ENCODE measurements at regions not wholly inside any gene's neighbourhood (a gene's known extent, or its start where the extent isn't known, plus 50 kb on each side); places are given as distances from the start of the nearest gene placed in this dataset.

DNA sequence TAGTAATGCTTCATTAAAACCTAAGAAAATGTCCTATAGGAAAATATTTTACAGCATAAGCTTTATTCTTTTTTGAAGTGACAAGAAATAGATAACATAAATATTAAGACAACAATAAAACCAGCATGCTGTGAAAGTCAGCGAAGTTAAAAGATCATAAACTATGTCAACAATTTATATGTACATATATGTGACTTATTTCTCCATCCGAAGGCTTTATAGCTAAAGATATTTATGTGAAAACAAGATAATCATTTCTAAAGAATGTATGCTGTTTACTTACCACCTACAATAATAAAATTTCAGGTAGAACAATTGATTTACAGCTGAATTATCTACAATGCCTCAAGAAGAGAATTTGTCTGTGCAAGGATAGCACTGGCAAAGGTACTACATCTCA is 283.4 kb downstream of the CRPPA start:
- no peak for DNase-seq (ENCODE audit: low read depth in 2 of 2)

DNA sequence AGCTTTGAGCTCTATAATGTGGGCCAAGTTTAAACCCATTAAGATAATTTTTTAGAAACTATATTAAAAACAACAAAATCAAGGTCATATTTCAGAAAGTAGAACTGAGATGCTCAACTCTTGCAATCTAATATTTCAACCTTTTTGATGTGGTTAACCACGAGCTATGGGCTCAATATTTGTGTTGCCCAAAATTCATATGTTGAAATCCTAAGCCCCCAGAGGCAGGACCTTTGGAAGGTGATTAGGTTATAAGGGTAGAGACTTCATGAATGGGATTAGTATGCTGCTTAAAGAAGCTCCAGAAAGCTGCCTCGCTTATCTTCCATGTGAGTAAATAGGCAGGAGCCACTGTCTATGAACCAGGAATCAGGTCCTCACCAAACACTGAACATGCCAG is 284.4 kb downstream of the CRPPA start:
- DNase-seq (ENCODE audit: low read depth in 2 of 2), result no peak

DNA sequence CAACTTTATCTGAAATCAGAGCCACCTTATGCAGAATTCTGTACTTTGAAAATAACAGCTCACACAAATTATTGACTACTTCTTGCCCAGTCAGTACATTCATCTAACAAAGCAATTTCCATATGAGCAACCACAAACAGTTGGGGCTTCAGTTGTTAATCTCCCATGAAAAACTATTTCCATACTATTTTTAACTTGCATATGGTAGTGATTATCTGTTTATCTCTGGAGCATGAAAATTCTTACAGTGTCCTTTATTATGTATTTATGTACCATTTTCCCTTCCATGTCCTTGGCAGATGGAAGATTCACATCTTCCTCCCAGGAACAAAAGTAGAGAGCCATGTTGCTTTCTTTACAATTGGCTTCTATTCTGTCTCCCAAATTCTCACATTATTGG is 285.7 kb downstream of the CRPPA start:
- peak; percentile 57 to 61 for DNase-seq (ENCODE audit: low read depth in 2 of 2)

DNA sequence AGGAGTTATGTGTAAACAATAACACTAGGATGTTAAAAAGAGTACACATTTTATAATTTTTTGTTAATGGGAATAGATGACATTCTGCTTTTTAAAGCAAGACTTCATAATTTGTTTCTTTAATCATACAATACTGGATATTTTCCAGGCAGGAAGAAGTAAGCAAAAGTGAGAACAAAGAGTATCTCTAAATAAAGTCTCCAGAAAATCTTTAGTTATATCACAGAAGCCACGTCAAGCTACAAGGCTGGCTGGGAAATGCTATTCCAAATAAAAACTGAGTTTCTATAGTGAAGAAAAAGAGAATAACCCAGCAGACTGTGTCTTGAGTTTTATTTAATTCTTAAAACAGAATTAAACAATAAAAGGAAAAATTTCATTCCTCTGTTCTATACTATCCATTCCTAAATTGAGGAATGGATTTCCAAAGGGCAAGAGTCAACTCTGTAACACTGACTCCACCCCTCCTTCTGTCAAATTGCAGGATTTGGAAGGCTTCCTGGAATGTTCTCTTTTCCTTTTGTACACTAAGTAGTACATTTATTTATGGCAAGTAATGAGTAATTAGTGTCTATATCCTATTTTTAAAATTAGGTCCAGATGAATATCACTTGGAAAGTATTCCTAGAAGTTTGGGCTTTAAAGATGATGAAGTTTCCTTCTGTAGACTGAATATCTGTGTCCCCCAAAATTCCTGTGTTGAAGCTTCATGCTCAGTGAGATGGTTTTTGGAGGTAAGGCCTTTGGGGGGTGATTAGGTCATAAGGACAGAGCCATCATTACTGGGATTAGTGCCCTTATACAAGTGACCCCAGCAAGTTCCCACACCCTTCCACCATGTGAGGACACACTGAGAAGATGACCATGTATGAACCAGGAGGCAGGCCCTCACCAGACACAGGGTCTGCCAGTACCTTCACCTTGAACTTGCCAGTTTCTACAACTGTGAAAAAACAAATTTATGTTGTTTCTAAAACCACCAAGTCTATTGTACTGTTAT is 290.9 kb downstream of the CRPPA start:
- peak; percentile 53 to 65 for DNase-seq (ENCODE audit: low read depth in 2 of 2)

DNA sequence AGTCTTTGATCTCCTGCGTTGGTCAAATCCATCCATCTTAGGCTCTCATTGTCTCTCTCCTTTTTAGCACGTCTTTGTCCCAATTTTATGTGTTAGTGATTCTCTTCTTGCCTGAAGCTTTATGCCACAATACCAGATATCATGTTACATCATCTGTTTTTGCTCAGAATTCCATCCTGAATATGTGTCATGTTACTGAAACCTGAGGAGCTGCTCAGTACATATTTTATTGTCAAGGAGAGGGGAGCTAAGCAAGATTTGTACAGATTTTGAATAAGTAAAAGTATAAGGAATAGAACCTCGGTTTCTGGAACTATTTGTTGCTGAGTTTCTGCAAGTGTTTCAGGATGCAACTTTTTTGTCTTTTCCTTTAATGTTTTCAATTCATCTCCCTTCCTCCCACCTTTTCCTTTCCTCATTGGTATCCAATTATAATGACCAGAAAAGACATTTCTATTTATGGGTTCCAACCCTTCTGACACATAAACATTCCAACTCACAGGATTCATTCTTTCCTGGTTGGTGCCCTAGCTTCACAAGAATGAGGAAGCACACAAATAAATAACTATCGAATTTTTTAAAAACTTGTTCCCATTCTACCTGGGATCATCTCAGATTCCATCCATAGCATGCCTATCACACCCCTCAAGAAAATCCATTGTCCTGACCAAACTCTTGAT is 291.8 kb downstream of the CRPPA start:
- peak; percentile 73 to 75 for DNase-seq (ENCODE audit: low read depth in 2 of 2)

DNA sequence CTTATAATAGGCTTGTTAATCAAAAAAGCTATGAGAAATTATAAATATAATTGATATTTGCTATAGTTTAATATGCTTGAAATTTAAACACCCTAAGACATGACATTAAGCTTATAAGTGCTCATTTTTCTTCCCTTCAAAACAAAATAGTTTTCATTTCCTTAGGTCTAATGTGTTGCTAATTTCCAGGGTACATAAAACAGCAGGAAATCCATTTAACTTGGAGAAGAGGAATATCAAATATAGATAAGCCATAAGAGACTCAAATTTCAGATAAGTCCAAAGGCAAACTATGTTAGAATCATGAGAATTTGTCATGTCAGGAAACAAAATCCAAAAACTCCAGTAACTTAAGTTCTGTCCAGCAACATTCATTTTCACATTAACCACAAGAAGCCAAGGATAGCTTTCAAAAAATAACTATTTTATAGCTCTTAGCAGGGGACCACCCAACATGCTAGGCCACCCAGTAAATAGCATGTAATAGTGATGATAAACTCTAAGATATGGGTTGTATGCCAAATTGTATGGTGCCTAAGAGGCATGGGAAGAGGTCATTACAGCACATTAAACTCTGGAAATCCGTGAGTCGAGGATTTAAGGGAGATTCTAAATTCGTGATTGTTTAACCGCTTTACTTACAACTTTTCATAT is 298.1 kb downstream of the CRPPA start:
- no peak for DNase-seq (ENCODE audit: low read depth in 2 of 2)

DNA sequence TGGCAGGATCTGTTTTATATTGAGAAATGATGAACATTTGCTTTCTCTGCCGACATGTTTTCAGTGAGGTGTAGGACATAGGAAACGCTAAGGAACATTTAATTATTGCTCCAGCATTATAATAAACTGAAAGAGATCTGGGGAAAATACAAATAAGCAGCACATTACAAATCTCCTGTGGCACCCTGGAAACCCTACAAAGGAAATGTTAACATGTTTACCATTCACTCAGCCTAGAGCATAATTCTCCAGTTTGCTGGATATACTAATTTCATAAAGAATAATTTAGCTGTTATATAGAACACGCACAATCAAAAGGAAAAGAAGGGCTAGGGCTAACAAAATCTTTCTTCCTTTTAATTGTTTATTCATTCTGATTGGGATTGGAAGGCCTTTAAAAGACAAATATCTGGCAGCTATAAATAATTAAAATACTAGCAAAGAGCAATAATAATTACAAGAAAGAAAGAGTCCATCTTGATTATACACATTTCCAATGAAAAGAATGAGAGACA is 299.4 kb downstream of the CRPPA start:
- no peak for DNase-seq (ENCODE audit: low read depth in 2 of 2)

DNA sequence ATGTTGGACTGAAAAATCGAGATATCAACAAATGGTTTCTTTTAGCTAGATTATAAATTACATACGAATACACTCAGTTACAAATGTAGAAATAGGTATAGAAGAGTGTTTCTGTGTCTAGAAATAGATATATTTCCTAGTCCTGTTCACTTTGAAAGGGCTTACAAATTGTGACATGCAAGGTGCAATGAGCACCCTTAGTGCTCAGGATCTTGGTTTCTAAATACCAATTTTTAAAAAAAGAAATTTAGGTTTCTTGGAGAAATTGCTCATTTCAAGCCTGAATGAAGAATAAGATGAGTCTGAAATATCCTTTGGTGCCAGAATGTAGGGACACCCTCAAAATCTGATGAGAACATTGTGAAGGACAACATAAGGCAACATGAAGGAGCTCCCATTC is 306.0 kb downstream of the CRPPA start:
- DNase-seq (ENCODE audit: low read depth in 2 of 2), result no peak

DNA sequence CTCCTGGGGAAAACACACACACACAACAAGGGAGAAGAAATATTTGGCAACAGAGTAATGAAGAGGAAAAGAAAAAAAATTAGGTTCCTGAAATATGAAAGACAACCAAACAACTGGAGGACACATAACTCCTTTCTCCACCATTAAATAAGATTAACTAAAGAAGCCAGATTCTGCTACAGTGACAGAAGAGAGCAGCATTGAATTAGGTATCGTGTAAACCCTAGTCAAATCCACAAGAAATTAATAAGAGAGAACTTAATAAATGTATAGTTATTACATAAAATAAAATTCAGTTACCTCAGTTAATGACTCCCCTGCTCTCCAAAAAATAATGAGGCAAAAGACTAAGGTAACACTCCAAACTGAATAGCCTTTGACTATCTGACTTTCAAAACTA is 306.7 kb downstream of the CRPPA start:
- no peak for DNase-seq (ENCODE audit: low read depth in 2 of 2)

DNA sequence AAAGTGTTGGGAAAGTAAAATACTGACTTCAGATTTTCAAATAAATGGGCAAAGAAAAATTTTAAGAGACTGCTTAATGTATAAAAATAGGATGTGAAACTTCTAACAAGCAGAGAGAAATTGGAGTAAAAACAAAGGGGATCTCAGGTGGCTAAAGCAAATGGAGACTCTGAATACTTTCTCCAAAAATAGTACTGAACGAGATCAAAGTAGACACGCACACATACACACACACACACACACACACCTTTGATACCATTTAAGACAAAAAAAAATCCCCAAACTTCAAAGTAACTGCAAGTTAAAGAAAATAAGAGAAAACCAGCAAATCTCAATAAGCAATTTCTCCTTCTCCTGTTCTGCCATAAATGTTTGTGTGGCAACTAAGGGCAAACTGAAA is 307.3 kb downstream of the CRPPA start:
- no peak for DNase-seq (ENCODE audit: low read depth in 2 of 2)

DNA sequence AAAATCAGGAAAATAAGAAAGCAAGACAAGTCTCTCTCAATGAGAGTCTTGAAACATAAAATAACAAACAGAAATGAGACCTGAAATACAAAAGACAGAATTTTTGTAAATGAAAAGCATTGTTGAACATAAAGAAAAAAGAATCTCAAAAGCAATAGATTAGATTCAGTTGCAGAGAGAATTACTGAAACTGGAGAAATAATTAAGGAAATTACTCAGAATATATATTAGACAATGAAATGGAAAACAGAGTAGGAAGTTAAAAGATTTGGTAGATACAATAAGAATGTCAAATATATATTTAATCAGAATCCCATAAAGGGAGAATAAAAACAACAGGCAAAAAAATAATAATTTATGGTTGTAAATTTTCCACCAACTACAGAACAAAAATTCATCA is 308.3 kb downstream of the CRPPA start:
- DNase-seq (ENCODE audit: low read depth in 2 of 2), result no peak

DNA sequence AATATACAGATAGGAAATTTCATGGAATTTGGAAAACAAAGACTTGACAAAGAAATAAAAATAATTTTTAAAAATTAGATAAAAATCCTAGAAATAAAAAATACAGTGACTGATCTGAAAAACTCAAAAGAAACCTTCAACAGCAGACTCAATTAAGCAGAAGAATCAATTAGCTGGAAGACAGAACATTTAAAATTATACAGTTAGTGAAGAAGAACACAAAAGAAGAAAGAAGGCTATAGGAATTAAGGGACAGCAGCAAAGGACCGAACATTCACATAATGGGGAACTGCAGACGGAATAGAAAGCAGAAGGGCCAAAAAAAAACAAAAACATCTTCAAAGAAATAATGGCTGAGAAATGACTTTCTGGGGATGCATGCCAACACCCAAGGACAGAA is 314.5 kb downstream of the CRPPA start:
- no peak for DNase-seq (ENCODE audit: low read depth in 2 of 2)

DNA sequence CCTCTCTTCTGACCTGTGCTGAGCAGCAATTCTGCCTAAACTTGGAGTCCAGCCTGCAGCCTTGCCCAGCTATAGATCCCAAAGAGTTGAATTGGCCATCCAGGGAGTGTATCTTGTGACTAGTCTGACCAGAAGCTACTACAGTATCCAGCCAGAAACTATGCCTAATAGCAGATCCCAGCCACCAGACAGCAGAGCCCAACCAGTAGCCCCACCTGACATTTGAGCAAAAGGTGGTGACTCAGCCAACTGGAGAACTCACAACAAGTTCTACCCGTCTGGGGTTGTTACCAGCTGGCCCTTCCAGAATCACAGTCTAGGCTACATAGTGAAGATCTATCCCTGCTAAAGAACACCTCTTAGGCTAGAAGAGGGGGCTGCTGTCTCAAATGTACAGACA is 315.0 kb downstream of the CRPPA start:
- no peak for DNase-seq (ENCODE audit: low read depth in 2 of 2)

DNA sequence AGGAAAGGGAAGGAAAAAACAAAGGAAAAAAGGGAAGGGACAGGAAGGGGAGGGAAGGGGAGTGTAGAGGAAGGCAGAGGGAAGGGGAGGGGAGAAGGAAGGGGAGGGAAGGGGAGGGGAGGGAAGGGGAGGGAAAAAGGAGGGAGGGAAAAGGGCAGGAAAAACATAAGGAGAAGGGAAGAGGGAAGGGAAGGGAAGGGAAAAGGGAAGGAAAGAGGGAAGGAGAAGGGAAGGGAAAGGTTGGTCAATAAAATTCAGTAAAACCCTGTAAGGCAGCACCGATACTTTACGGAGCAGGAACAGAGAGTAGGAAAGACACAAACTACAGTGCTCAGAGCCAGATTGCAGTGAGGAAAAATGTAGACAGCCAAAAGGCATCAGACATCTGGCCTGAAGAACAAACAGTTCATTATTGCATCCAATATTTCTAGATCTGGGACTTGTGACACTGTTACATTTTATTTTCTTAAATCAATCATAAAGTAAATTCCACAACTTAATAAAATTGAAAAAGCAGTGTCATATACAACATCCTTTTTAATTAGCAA is 322.0 kb downstream of the CRPPA start:
- DNase-seq (ENCODE audit: low read depth in 2 of 2), result no peak

DNA sequence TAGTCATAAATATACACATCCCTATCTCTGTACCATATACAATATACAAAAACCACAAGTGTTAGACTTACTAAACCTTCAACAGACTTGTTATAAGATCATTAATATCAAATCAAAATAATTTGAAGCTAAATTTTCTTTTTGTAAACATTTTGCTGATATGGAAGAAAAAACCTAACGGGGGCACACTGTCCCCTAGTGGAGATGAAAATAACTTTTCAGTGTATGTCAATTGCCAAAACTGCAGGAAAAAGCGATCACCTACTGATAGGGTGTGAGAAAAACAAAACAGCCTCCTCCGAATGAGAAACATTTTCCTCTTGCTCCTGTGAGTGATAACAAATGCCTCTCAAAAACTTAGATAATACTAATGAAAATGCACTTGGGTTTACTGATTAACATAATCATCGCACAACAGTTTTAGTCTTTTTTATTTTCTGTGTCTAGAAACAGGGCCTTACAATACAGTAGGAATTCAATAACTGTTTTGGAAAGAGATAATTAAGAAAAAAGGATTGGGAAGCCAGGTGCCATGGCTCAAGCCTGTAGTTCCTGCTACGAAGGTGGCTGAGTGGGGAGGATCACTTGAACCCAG is 322.7 kb downstream of the CRPPA start:
- DNase-seq (ENCODE audit: low read depth in 2 of 2), result no peak

DNA sequence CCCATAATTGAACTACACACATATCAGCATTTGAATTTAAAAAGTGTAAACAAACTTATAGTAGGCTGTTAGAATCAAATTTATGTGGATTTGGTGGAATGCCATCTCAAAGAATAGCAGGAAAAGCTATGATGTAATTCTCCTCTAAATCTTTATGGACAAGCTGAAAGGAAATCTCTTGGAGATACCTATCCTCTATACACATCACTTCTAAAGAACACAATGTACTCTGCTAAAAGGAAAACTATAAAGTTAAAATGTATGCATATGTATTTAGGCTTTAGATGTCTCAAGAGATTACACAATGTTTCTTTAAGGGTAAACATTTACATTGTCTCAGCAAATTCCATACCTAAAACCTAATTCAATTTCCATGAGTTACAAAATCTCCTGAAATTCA is 323.3 kb downstream of the CRPPA start:
- DNase-seq (ENCODE audit: low read depth in 2 of 2), result no peak

DNA sequence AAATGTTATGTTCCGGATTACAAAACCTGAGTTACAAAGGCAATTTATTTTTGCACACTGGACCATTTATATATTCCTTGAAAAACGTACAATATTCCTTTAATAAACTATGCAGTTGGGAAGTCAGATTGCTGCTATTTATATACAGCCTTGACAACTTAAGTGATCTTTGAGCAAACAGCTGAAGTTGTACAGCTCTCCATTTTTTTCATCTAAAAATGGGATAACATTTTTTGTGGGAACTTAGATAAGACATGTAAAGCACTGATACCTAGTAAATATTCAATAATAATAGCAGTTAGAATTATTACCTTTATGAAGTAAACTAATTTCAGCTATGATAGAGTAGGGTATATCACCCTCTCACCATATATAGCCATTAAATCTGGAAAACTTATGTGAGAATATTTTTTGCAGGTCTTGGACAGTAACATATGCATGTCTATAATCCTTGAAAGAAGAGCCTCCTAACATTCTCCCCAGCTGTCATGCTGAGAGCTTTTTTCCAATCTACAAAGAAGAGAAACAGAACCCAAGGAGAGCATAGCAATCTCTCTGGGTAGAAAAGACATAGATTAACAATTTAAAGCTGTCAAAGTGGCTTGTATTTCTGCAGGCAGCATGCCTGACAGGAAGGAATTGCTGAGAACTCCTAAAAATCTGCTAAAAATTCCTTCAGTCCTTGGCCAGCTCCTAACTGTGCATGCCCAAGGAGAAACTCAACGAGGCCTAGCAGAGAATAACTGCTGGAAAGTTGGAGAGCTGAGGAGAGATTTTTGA is 326.0 kb downstream of the CRPPA start:
- no peak for DNase-seq (ENCODE audit: low read depth in 2 of 2)

DNA sequence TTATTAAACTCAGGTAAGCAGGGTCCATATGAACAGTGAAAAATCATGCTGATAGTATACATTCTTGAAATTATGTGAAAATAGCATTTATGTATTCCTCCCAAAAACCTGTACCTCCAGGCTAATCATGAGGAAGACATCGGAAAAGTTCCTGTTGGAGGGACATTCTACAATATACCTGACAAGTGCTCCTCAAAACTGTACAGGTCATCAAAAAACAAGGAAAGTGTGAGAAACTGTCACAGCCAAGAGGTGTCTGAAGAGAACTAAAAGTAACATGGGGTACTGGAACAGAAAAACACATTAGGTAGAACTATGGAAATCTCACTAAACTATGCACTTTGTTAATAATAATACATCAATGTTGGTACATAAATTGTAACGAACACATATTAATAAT is 326.7 kb downstream of the CRPPA start:
- DNase-seq (ENCODE audit: low read depth in 2 of 2), result no peak

DNA sequence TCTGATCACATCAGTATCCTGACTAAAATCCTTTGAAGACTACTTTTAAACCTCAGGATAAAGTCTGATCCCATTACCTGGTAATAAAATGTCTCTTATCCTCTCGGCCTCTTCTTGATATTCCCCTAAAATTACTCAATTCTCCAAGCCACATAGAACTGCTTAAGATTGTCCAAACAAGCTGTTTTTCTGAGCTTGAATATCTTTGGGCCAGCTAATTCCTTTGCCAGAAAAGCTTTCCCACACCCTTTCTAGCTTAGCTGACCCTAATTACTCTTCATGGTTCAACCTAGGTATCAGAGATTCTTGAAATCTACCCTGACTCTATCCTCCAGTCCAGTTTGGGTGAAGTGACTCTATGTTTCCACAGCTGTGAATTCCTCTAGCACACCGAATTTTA is 328.6 kb downstream of the CRPPA start:
- no peak for DNase-seq (ENCODE audit: low read depth in 2 of 2)

DNA sequence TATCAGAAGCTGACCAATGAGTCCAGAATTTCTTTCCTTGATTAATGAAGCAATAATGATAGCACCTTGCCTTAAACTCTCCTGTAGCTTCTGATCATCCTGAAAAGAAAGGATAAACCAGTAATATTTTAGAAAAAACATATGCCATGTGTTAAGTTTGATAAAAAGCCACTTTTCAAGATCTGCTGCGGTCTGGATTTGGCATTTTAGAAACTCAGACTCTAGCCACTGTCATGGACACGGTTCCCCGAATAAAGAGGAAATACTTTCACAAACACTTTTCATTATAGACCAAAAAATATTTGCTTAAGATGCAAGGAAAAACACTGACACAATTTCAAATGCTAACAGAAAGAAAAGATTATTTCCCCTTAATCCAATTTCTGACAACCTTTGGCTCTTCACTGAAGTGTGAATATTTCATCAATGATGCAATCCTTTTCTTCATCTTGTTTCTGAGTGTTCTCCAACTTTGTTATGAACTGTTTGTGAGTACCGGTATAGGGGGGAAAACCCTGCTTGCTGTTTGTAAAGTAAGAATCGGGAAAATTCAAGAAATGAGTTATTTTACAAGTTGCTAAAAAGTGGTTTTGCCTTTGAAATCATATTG is 329.5 kb downstream of the CRPPA start:
- no peak for DNase-seq (ENCODE audit: low read depth in 2 of 2)

Measured in fibroblast of skin of left biceps (primary cell).